OCI-LY7 (cell line): ENCODE measurements at regions not wholly inside any gene's neighbourhood (a gene's known extent, or its start where the extent isn't known, plus 50 kb on each side); places are given as distances from the start of the nearest gene placed in this dataset.

ENCODE experiments used
- EZH2phosphoT487 ChIP-seq: fragments of 200-600 bp; sonication (generic); IDR thresholded peaks from 2 replicates; pipeline ENCODE4 v1.6.1; 2018; ENCODE audit warnings: low read depth, borderline replicate concordance, mild to moderate bottlenecking, mixed run types, antibody characterized with exemption, low read length, moderate library complexity, mixed read lengths
- TF ChIP-seq, protein P1 (sequence below): fragments of 200-600 bp; sonication (generic); conservative IDR thresholded peaks from 2 replicates; pipeline ENCODE4 v1.5.1; 2014; ENCODE audit warnings: mild to moderate bottlenecking, antibody characterized with exemption, low read length, moderate library complexity, mixed read lengths

DNA sequence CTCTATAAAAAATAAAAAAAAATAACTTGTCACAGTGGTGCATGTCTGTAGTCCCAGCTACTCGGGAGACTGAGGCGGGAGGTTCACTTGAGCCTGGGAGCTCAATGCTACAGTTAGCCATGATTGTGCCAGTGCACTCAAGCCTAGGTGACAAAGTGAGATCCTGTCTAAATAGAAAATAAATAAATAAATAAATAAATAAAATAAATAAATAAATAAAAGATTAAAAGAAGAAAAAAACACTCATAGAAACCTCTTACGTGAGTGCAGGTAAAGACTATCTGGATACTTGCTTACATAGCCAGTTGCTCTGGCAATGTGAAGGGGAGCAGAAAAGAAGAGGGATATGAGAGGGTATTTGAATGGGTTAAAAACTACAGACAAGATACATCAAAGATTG is 242.5 kb upstream of the PCDH15 start:
- TF ChIP-seq, protein P1, sequence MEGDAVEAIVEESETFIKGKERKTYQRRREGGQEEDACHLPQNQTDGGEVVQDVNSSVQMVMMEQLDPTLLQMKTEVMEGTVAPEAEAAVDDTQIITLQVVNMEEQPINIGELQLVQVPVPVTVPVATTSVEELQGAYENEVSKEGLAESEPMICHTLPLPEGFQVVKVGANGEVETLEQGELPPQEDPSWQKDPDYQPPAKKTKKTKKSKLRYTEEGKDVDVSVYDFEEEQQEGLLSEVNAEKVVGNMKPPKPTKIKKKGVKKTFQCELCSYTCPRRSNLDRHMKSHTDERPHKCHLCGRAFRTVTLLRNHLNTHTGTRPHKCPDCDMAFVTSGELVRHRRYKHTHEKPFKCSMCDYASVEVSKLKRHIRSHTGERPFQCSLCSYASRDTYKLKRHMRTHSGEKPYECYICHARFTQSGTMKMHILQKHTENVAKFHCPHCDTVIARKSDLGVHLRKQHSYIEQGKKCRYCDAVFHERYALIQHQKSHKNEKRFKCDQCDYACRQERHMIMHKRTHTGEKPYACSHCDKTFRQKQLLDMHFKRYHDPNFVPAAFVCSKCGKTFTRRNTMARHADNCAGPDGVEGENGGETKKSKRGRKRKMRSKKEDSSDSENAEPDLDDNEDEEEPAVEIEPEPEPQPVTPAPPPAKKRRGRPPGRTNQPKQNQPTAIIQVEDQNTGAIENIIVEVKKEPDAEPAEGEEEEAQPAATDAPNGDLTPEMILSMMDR, result no peak
- TF ChIP-seq EZH2phosphoT487, result no peak
